ENCODE measurements at regions not wholly inside any gene's neighbourhood (a gene's known extent, or its start where the extent isn't known, plus 50 kb on each side); places are given as distances from the start of the nearest gene placed in this dataset.

DNA sequence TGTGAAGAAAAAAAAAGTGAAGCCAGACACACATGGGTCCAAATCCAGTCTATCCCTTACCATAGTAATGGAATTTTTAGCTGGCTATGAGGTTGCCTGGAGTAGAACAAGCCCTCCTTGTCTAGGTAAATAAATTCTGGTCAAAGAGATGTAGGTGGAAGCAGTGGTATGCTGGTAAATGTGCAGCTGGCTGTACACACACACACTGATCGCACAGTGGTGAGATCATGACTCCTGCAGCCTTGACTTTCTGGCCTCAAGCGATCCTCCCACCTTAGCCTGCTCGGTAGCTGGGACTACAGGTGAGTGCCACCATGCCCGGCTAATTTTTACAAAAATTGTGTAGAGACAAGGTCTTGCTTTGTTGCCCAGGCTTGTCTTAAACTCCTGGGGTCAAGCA lies 90.5 kb upstream of the FBXO11 start:
- no peak for TF ChIP-seq POLR2A (IDR thresholded peaks at IDR 0.05)
- TF ChIP-seq, protein P1, sequence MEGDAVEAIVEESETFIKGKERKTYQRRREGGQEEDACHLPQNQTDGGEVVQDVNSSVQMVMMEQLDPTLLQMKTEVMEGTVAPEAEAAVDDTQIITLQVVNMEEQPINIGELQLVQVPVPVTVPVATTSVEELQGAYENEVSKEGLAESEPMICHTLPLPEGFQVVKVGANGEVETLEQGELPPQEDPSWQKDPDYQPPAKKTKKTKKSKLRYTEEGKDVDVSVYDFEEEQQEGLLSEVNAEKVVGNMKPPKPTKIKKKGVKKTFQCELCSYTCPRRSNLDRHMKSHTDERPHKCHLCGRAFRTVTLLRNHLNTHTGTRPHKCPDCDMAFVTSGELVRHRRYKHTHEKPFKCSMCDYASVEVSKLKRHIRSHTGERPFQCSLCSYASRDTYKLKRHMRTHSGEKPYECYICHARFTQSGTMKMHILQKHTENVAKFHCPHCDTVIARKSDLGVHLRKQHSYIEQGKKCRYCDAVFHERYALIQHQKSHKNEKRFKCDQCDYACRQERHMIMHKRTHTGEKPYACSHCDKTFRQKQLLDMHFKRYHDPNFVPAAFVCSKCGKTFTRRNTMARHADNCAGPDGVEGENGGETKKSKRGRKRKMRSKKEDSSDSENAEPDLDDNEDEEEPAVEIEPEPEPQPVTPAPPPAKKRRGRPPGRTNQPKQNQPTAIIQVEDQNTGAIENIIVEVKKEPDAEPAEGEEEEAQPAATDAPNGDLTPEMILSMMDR (IDR thresholded peaks at IDR 0.05) = no peak
- no peak for TF ChIP-seq EP300 (IDR thresholded peaks at IDR 0.05)
